H9 (cell line): ENCODE measurements at regions not wholly inside any gene's neighbourhood (a gene's known extent, or its start where the extent isn't known, plus 50 kb on each side); places are given as distances from the start of the nearest gene placed in this dataset.

Source experiments
- DNase-seq: peaks from one replicate; pipeline ENCODE4 v3.0.0-alpha.2; 2017
- H2AFZ ChIP-seq: one replicate; pipeline ENCODE4 v1.6.1; 2013; ENCODE audit warnings: mild to moderate bottlenecking, low read length, control low read depth, moderate library complexity
- H2AK5ac ChIP-seq: 2 replicates; pipeline ENCODE4 v1.6.1; 2013; ENCODE audit warnings: low read length, control low read depth, mixed read lengths; ENCODE audit not compliant: insufficient read length
- H2BK120ac ChIP-seq: one replicate; pipeline ENCODE4 v1.6.1; 2013; ENCODE audit warnings: low read depth, mild to moderate bottlenecking, low read length, control low read depth, inconsistent platforms; ENCODE audit not compliant: poor library complexity, severe bottlenecking
- H2BK12ac ChIP-seq: 2 replicates; pipeline ENCODE4 v1.6.1; 2013; ENCODE audit warnings: low read length, control low read depth, mixed read lengths, low read depth; ENCODE audit not compliant: insufficient read length
- H2BK15ac ChIP-seq: 2 replicates; pipeline ENCODE4 v1.6.1; 2013; ENCODE audit warnings: low read depth, low read length, control low read depth
- H2BK20ac ChIP-seq: one replicate; pipeline ENCODE4 v1.6.1; 2013; ENCODE audit warnings: low read depth, mild to moderate bottlenecking, low read length, control low read depth, inconsistent platforms; ENCODE audit not compliant: poor library complexity, severe bottlenecking
- H2BK5ac ChIP-seq: 2 replicates; pipeline ENCODE4 v1.6.1; 2013; ENCODE audit warnings: low read length, control low read depth, mixed read lengths; ENCODE audit not compliant: insufficient read length
- H3K14ac ChIP-seq: 2 replicates; pipeline ENCODE4 v1.6.1; 2013; ENCODE audit warnings: low read length, control low read depth; ENCODE audit not compliant: insufficient read depth
- H3K18ac ChIP-seq: 2 replicates; pipeline ENCODE4 v1.6.1; 2013; ENCODE audit warnings: low read depth, mild to moderate bottlenecking, mixed read lengths, low read length, control low read depth; ENCODE audit not compliant: insufficient read length
- H3K23ac ChIP-seq: 2 replicates; pipeline ENCODE4 v1.6.1; 2013; ENCODE audit warnings: low read length, control low read depth, mixed read lengths, low read depth; ENCODE audit not compliant: insufficient read length
- H3K23me2 ChIP-seq: 2 replicates; pipeline ENCODE4 v1.6.1; 2013; ENCODE audit warnings: low read depth, mild to moderate bottlenecking, mixed read lengths, low read length, control low read depth; ENCODE audit not compliant: insufficient read length, poor library complexity, severe bottlenecking
- H3K27ac ChIP-seq: 2 replicates; pipeline ENCODE4 v1.5.1; 2013; ENCODE audit warnings: low read length, control low read depth, mixed read lengths, low read depth; ENCODE audit not compliant: insufficient read length
- H3K27me3 ChIP-seq: 2 replicates; pipeline ENCODE4 v1.6.1; 2013; ENCODE audit warnings: low read length, control low read depth, inconsistent platforms; ENCODE audit not compliant: insufficient read depth
- H3K4ac ChIP-seq: 2 replicates; pipeline ENCODE4 v1.6.1; 2013; ENCODE audit warnings: low read depth, mild to moderate bottlenecking, control low read depth, inconsistent platforms, low read length, moderate library complexity
- H3K4me1 ChIP-seq: 2 replicates; pipeline ENCODE4 v1.6.1; 2013; ENCODE audit warnings: low read length, control low read depth, inconsistent platforms; ENCODE audit not compliant: insufficient read depth
- H3K4me2 ChIP-seq: 2 replicates; pipeline ENCODE4 v1.6.1; 2013; ENCODE audit warnings: low read length, control low read depth, mixed read lengths; ENCODE audit not compliant: insufficient read length, insufficient read depth
- H3K56ac ChIP-seq: 2 replicates; pipeline ENCODE4 v1.6.1; 2013; ENCODE audit warnings: low read depth, mild to moderate bottlenecking, mixed read lengths, low read length, control low read depth; ENCODE audit not compliant: insufficient read length
- H3K79me1 ChIP-seq: 2 replicates; pipeline ENCODE4 v1.6.1; 2013; ENCODE audit warnings: low read depth, mild to moderate bottlenecking, moderate library complexity, low read length, control low read depth, inconsistent platforms; ENCODE audit not compliant: insufficient read depth, poor library complexity, severe bottlenecking
- H3K79me2 ChIP-seq: 2 replicates; pipeline ENCODE4 v1.6.1; 2013; ENCODE audit warnings: low read length, control low read depth, inconsistent platforms; ENCODE audit not compliant: insufficient read depth
- H3K9ac ChIP-seq: 2 replicates; pipeline ENCODE4 v1.6.1; 2013; ENCODE audit warnings: low read length, control low read depth, mixed read lengths; ENCODE audit not compliant: insufficient read length; ENCODE audit errors: extremely low read depth
- H3K9me3 ChIP-seq: one replicate; pipeline ENCODE4 v1.6.1; 2013; ENCODE audit warnings: low read depth, low read length, inconsistent platforms; ENCODE audit not compliant: control insufficient read depth
- H3T11ph ChIP-seq: one replicate; pipeline ENCODE4 v1.6.1; 2013; ENCODE audit warnings: mild to moderate bottlenecking, low read length, control low read depth, inconsistent platforms
- H4K20me1 ChIP-seq: one replicate; pipeline ENCODE4 v1.6.1; 2013; ENCODE audit not compliant: control insufficient read depth, insufficient read length, insufficient read depth
- H4K5ac ChIP-seq: 2 replicates; pipeline ENCODE4 v1.6.1; 2013; ENCODE audit warnings: low read depth, mild to moderate bottlenecking, mixed read lengths, low read length, control low read depth; ENCODE audit not compliant: insufficient read length
- H4K8ac ChIP-seq: replicated peaks from 2 replicates; pipeline ENCODE4 v1.6.1; 2013; ENCODE audit warnings: low read length, control low read depth, mixed read lengths, low read depth; ENCODE audit not compliant: insufficient read length
- H4K91ac ChIP-seq: 2 replicates; pipeline ENCODE4 v1.6.1; 2013; ENCODE audit warnings: low read depth, mild to moderate bottlenecking, moderate library complexity, mixed read lengths, low read length, control low read depth; ENCODE audit not compliant: insufficient read length
- H3K27ac Mint-ChIP-seq, 3 experiments: 2 replicates in 2 of 3; 3 replicates in 1 of 3; pipeline ENCODE4 v1.8.0; 2020 to 2021; ENCODE audit warnings: mixed read lengths in 3 of 3, mild to moderate bottlenecking in 1 of 3, moderate library complexity in 1 of 3
- H3K27me3 Mint-ChIP-seq: 2 replicates; pipeline ENCODE4 v1.8.0; 2021; ENCODE audit warnings: low read depth, mild to moderate bottlenecking, moderate library complexity, mixed read lengths
- H3K36me3 Mint-ChIP-seq, 3 experiments: 2 replicates in 2 of 3; 3 replicates in 1 of 3; pipeline ENCODE4 v1.8.0; 2020 to 2021; ENCODE audit warnings: low read depth in 3 of 3, mixed read lengths in 3 of 3; ENCODE audit not compliant: insufficient read depth in 1 of 3
- H3K4me1 Mint-ChIP-seq, 2 experiments: 2 replicates each; pipeline ENCODE4 v1.8.0; 2020; ENCODE audit warnings: mixed read lengths in 2 of 2
- H3K4me3 Mint-ChIP-seq, 2 experiments: 2 replicates in 1 of 2; 3 replicates in 1 of 2; pipeline ENCODE4 v1.8.0; 2020 to 2021; ENCODE audit warnings: mild to moderate bottlenecking in 2 of 2, mixed read lengths in 2 of 2, moderate library complexity in 1 of 2
- H3K9me3 Mint-ChIP-seq, 2 experiments: 2 replicates in 1 of 2; 3 replicates in 1 of 2; pipeline ENCODE4 v1.8.0; 2020; ENCODE audit warnings: mild to moderate bottlenecking in 2 of 2, mixed read lengths in 2 of 2, moderate library complexity in 1 of 2
- WGBS: extraction: QIAGEN DNeasy Blood & Tissue Kit; methylation state at CpG from one replicate; pipeline ENCODE4 v1.1.7; 2013; ENCODE audit warnings: missing lambda C conversion rate, low lambda C conversion rate, mixed read lengths; ENCODE audit not compliant: insufficient read length; ENCODE audit errors: extremely low coverage; 5-methylcytosine and 5-hydroxymethylcytosine counted together
- TF ChIP-seq, protein P1 (sequence below): fragments of 200-600 bp; sonication (generic); conservative IDR thresholded peaks from 3 replicates; pipeline ENCODE4 v1.8.0; 2021; ENCODE audit warnings: antibody characterized with exemption, mild to moderate bottlenecking

DNA sequence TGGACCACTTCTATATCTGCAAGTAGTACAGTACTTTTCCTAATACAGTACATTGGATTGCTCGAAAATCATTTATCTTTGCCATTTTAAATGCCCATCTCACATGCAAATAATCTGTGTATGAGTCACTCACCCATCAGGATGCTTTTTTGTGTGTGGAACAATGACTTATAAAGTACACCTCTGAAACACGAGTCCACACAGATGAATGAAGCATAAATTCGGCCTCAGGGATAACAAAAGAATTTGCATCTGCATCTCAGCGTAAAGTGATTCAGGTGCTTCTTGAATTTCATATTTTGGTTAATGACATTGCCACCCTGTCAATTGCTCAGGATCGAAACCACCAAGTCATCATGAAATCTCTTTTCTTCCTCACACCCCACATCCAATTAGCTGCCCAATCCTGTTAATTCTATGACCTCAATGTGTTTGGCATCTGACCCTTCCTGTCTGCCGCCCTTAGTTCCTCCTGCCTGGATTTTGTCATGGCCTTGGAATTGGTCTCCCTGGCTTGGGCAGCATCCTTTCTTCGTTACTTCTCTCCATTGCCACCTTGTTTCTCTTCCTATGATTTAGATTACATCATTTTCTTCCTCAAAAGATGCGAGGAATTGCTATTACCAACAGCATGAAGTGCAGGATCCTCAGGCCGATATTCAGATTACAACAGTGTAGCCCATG lies 161.6 kb upstream of the MID1 start:
- Histone ChIP-seq H3K79me2 (no peaks in the 10 kb centered on the region), H3K9ac (no peak overlapping the region), H2BK20ac (no peak overlapping the region), H3K27ac (no peak overlapping the region), H3K56ac (no peak overlapping the region), H2AFZ (no peak overlapping the region), H3K4me2 (no peak overlapping the region), H3K14ac (no peak overlapping the region), H4K20me1 (no peaks in the 10 kb centered on the region), H3K23me2 (no peaks in the 10 kb centered on the region), H3K27me3 (no peaks in the 10 kb centered on the region), H3K4ac (no peak overlapping the region), H3K79me1 (no peaks in the 10 kb centered on the region), H4K91ac (no peak overlapping the region), H3K9me3 (no peaks in the 10 kb centered on the region), H3T11ph (no peak overlapping the region), H3K4me1 (no peaks in the 10 kb centered on the region), H2BK5ac (no peak overlapping the region), H2BK120ac (no peak overlapping the region), H4K5ac (no peak overlapping the region), H2BK12ac (no peak overlapping the region), H2AK5ac (no peak overlapping the region), H2BK15ac (no peak overlapping the region), H4K8ac (no peak overlapping the region), H3K18ac (no peak overlapping the region), H3K23ac (no peak overlapping the region)
- no peak for DNase-seq
- Mint-ChIP-seq H3K36me3 (0 out of 7 replicates have a peak, but pooled peaks cover 0 to 4% (median 0%) of the 10 kb centered on the region in 3 experiments), H3K9me3 (peaks cover 29 to 30% of the 10 kb centered on the region in 2 experiments), H3K4me3 (no peak overlapping the region), H3K27ac (no peak overlapping the region), H3K4me1 (0 out of 4 replicates have a peak, but pooled peaks cover 0 to 2% of the 10 kb centered on the region in 2 experiments), H3K27me3 (no peaks in the 10 kb centered on the region; the same call in 1 of the 2 replicates)
- TF ChIP-seq, protein P1, sequence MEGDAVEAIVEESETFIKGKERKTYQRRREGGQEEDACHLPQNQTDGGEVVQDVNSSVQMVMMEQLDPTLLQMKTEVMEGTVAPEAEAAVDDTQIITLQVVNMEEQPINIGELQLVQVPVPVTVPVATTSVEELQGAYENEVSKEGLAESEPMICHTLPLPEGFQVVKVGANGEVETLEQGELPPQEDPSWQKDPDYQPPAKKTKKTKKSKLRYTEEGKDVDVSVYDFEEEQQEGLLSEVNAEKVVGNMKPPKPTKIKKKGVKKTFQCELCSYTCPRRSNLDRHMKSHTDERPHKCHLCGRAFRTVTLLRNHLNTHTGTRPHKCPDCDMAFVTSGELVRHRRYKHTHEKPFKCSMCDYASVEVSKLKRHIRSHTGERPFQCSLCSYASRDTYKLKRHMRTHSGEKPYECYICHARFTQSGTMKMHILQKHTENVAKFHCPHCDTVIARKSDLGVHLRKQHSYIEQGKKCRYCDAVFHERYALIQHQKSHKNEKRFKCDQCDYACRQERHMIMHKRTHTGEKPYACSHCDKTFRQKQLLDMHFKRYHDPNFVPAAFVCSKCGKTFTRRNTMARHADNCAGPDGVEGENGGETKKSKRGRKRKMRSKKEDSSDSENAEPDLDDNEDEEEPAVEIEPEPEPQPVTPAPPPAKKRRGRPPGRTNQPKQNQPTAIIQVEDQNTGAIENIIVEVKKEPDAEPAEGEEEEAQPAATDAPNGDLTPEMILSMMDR, result no peak
- WGBS, result no CpG with 5 or more reads among the region's 9 CpGs
